Stimulated activated CD4-positive, alpha-beta T cell treated with anti-CD3 and anti-CD28 coated beads, TNF-alpha, amount 100 ng/mL, for 48 hours (primary cell): ENCODE measurements at regions not wholly inside any gene's neighbourhood (a gene's known extent, or its start where the extent isn't known, plus 50 kb on each side); places are given as distances from the start of the nearest gene placed in this dataset.
"Not testable (repeated sequence)": the region's sequence is repeated elsewhere in the genome, so short reads cannot be mapped to it uniquely, and the experiment has no call there.

Source experiments
- DNase-seq, 3 donors: peaks; one replicate each; pipeline ENCODE4 v3.0.0-alpha.2; 2020; ENCODE audit warnings: low read depth in 3 of 3

DNA sequence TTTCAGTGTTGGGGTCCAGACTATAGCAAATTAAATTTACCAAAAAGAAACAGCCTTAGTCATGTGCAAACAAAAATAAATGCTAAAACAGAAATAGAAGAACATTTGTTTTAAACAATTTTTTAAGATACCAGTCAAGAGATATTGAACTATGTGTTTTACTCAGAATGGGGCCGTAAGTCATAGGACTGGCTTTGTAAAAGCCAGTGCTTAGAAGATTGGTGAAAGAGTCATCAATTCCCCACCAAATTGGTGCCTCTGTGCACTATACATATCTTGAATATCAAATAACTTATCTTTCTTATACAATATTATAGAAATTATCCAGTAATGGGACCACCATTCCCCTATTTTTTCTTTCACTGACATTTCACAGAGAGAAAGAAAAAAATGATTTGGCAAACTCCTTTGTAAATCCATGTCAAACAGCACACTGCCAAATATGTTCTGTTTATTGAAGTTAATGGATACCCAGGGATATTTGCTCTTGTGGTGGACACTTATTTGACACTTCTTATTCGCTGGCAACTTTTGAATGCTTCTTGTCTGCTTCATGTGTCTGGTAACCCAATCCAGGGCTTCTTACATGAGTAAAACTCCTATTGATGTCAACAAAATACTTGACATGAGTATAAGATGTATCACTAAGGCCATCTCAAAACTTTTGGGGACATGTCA lies 145.7 kb upstream of the PKN2 start:
- DNase-seq: no peak

DNA sequence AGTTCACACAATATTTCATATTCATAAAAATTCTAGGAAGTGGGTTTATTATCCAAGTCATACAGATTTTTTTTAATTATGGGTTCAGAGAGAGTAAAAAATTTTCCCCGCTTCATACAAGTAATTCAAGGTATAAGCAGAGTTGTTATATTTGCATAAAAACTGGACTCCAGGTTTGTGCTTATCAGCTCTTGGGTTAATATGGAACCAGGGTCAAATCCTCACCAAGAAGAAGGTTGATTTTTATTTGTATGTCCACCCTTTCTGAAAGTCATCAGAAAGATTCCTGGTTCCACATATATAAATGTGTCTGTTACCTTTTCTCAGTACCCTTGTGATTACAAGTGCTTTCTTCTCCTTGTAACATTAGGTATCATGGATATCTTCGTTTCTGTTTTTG lies 143.8 kb upstream of the PKN2 start:
- DNase-seq: no peak

DNA sequence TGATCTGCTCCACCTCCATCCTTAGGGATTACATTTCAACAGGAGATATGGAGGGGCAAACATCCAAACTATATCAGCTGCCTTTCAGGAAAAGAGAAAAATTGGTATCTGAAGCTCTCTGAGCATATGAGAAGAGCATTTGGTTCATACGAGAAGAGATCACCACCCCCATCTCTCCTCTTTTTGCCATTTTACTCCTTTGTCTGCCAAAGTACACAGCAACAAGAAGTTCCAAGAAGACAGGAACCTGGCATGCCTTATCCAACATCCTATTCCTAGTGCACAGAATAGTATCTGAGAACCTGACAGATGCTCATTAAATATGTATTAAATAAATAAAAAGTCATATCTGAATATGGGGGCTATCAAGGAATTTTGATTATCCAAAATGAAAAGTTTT lies 142.5 kb upstream of the PKN2 start:
- DNase-seq: no peak

DNA sequence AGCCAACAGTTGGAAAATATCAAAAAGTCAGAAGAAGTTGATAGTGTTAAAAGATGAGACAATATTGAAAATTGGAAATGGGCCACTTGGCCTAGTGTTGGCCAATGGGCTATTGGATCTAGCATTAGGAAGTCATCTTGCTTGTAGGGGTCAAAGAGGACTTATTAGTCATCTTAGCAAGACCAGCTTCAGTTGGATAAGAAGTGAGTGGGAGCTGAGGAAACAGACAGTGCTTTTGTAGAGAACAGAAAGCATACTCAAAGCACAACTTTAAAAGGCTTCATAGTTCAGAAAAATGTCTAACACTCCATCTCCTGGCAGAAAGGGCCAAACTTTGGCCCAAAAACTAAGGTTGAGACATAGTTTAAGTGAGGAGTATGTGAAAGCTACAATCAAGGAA lies 139.9 kb upstream of the PKN2 start:
- DNase-seq: no peak

DNA sequence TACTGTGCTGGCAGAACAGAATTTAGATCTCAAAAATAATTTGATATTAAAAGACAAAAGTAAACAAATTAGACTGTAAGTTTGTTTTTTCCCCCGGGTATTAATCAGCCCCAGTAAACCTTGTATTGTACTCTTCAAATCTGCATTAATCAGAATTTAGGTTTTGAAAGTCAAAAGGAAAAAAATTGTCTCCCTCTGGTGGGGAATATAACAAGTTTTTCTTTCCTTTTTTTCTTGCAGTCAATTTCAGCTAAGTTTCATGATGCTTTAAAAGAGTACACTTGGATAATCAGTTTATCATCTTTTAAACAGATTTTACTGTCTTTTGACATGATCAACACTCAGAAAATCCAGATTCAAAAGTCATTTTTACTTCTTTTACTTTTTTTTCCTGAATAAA lies 134.5 kb upstream of the PKN2 start:
- no peak for DNase-seq

DNA sequence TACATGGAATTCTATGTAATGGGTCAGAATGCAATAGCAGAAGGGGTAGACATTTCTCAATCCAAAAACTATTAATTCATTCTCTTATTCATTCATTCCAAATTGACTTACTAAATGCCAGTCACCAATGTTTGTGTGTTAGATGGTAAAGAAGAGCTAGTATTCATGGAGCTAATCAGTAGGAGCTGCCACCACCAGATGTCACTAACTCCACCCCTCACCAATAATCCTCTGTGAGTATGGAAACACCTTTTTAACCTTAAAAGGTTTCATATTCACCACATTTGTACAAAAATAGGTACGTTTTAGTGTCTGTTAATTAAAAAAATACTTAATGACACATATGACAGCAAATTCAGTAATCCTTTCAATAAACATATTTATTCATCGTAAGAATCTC lies 131.8 kb upstream of the PKN2 start:
- DNase-seq: no peak

DNA sequence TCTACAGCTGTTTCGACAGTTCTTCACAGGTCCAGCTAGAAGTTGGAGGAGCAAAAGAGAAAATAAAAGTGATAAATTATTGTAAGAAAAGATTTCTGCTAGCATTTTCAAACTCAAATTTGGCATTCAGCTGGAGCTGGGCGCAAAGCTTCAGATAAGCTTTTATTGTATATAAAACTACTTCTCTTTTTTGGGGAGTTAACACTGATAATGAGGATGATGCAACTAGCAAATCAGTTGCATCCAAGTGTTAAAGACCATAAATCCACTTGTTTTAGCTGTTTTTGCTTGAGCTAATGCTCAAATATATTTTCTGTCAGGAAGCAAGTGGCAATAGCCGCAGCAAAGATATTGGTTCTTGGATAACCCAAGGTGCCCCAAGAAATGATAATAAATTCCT lies 127.1 kb upstream of the PKN2 start:
- no peak for DNase-seq

DNA sequence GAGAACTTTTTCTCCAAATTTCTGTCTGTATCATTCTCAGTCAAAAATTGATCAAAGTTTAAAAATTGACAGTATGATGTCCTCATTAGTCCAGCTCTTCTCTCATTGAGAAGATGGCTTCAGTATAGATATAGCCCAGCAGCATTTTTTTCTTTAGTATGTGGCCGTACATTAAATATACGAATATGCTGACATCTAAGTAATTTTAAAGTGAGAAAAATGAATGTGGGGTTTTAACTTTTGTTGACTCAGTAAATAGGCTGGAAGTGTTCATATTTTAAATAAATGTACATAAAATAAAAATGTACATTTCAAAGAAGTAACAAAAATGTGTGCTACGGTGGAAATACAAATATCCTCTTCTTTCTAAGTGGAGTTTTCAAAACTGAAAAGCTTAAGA lies 123.5 kb upstream of the PKN2 start:
- DNase-seq: no peak

DNA sequence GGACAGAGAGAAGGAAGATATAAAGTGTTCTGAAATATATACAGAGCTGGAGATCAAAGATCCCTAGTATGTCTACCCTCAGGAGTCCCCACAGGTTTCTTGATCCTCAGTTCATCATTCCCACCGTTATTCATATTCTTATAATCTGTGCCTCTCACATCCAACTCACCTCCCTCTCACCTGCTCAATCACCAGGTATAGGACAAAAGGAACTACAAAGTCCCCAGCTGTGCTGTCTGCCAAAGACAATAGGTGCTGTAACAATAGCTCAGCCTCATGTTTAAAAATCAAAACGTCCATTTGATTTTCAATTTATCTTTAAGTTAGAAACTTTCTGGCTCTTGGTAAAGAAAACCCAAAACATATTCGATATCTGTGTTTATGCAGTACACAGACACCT lies 121.1 kb upstream of the PKN2 start:
- DNase-seq: no peak

DNA sequence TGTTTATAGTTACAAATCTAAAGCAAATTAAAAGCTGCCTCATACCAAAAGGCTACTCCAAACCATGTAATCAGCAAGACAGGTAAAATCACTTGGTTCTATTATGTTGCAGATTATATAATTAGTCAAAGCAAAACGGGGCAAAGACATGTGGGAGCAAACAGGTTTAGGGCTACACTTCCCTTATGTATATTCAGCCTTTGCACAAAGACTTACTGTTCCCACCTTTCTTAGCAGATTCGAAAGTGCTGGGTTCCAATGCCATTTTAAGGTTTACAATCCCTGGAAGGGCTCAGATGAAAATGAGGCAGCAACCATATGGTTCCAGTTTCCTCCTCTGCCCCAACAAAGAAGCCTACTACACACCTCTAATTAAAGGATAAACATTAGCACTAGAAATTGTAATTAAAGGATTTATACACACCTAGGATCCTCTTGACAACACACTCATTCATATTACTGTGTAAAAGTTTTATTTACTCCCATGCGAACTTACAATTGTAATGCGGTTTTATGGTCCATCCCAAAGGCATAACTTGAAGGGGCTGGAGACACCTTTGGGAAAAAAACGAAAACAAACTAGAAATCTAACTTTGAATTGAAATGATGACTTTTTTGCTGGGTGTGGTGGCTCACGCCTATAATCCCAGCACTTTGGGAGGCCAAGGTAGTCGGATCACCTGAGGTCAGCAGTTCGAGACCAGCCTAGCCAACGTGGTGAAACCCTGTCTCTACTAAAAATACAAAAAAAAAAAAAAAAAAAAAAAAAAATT lies 117.3 kb upstream of the PKN2 start:
- DNase-seq: no peak

DNA sequence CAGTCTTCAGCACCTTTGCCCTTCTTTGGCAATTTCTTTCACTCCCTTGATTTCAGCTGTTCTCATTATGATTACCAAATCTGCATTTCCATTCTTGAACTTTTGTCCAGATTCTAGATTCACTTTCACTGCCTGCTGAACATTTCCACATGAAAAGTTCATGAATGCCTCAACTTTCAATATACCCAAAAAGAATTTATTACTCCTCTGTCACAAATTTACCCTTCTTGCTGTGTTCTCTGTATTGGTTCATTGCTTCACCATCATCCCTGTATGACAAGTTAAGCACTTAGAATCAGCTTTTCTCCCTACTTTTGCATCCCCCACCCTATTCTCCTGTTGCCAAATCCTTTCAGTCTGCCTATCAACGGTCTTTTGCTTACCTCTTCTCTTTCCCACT lies 112.6 kb upstream of the PKN2 start:
- DNase-seq: no peak

DNA sequence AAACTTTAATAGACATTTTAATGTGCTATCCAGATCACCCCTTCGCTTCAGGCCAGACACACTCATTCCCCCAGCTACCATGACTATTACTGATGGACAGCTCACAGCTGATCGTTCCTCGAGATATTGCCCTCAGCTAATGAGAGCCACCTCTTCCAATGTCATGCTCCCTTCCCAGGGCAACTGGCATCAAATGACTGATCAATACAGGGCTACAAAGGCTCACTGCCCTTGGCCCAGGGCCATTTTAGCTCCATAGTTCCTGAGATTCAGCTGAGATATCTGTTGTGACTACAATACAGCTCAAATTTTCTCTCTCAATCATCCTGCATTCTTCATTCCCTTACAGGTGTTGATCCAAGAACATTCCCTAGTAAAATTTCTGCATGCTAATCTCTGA lies 104.5 kb upstream of the PKN2 start:
- no peak for DNase-seq

DNA sequence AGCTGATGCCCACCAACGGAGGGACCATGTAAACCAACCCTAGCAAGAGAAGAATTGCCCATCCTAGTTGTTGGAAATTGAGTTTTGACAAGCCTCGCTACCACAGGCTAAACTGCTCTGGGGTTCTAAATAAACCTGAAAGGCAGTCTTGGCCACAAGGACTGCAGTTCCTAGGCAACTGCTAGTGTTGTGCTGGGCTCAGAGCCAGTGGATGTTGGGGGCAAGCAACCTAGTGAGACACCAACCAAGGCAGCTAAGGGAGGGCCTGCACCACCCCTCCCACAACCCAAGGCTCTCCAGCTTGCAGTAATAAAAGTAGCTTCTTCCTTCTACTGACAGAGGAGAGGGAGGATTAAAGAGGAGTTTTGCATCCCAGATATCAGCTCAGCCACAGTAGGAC lies 102.4 kb upstream of the PKN2 start:
- DNase-seq: no peak

DNA sequence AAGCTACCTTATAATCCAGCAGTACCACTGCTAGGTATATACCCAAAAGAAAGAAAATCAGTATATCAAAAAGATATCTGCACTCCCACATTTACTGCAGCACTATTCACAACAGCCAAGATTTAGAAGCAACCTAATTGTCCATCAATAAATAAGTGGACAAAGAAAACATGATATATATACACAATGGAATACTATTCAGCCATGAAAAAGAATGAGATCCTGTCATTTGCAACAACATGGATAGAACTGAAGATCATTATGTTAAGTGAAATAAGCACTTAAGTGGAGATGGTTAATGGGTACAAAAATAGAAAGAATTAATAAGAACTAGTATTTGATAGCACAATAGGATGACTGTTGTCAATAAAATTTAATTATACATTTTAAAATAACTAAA lies 90.7 kb upstream of the PKN2 start:
- DNase-seq: no peak

DNA sequence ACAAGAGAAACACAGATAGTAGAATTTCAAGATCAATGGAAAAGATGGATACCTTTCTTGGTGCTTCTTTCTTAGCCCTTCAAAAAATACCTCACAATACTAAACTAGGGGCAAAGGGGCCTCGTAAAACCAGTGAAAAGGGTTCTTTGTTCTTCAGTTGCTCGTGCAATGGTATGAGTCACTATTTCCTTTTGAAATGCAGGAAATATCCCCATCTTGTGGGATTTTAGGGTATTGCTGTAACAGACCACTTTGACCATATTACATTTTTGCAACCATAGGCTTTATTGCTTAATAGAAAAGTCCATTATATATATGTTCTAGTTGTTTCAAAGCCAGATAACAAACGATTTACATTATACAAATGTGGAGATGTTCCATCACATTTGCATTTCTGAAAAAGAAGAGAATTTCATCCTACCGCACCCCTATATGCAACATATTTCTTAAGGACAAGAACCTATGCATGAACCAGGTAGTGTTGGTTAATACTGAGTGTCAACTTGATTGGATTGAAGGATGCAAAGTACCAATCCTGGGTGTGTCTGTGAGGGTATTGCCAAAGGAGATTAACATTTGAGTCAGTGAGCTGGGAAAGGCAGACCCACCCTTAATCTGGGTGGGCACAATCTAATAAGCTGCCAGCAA lies 88.6 kb upstream of the PKN2 start:
- DNase-seq: no peak

DNA sequence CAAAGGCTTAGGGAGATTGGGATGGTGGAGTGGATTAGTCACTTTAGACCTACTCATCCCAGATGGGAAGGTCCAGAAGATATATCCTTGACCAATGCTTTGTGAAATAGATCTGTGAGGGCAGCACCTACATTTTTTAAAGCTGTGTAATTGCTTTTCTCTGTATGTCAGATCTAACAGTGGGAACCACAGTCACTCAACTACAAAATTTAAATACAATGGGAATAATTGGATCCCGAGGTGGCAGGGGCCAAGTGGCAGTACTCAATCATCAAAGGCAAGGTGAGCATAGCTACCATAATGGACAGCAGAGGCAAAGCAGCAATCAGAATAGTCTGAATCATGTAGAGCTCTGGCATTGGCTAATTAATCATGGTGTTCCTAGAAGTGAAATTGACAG lies 86.1 kb upstream of the PKN2 start:
- not testable (repeated sequence) for DNase-seq

DNA sequence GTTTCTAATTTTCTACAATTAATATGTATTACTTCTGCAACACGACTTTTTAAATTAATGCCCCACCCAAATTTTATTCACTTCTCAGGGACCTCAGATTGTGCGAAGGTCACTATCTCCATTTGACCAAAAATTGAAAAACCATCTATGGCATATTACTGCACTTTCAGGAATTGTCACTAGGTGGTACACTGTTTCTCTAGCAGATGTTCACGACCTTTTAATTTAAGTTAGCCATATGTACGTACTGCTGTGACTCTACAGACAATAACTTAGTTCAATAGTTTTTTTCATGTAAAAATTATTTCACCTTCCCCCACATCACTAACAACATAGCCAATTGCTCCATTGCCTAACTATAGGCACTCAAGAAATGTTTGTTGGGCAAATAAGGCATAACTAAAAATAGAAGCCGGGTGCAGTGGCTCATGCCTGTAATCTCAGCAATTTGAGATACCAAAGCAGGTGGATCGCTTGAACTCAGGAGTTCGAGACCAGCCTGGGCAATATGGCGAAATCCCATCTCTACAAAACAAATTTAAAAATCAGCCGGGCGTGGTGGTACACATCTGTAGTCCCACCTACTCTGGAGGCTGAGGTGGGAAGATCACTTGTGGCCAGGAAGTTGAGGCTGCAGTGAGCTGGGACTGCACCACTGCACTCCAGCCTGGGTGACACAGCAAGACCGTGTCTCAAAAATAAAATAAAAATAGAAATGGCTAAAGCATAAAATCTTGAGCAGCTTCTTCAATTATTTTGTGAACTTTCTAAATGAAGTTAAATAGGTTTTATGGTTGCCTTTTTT lies 75.7 kb upstream of the PKN2 start:
- no peak for DNase-seq

DNA sequence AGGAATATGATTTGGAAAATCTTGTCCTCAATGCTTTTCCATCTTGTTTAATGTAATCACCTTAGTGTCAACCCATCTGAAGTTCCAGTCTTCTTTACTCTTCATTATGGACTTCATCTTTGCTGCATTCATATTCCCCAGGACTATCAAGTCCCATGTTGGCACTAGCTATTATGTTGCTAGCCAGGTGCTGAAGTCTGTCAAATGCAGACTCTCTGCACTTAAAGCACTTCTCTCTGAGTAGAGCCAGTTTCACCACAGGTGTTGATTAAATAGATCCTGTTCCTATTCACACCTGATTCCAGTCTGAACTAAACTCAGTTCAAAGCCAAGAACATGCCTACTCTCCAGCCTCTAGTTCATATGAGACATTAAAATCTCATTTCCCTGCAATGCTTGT lies 75.0 kb upstream of the PKN2 start:
- no peak for DNase-seq

DNA sequence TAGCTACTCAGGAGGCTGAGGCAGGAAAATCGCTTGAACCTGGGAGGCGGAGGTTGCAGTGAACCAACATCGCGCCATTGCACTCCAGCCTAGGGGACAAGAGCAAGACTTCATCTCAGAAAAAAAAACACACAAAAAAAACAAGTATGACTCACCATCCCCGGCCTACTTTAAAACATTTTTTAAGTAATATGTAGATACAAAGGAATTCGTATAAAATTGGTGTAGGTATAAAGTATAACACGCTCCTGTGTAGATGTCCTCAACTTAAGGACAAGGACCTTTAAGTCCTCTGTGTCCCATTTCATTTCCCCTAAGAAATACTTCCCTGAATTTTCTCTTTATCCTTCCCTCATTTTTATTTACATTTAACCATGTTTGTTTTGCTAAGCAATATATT lies 73.4 kb upstream of the PKN2 start:
- DNase-seq: no peak

DNA sequence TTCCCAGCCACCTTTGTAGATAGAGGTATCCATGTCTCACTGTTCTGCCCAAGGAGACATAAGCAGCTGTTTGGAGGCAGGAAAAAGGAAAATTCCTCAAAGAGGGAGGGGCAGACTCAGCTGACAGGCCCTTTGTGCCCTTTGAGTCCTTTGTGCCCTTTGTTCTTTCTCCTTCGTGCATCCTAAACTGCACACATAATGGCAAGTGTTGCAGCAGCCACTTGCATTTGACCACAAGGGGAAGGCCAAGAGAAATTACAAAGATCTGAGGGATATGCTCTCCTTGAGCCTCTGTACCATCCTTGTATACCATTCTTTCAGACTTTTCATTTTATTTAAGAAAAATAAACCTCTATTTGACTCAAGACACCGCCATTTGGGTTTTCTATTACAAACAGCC lies 71.8 kb upstream of the PKN2 start:
- no peak for DNase-seq

DNA sequence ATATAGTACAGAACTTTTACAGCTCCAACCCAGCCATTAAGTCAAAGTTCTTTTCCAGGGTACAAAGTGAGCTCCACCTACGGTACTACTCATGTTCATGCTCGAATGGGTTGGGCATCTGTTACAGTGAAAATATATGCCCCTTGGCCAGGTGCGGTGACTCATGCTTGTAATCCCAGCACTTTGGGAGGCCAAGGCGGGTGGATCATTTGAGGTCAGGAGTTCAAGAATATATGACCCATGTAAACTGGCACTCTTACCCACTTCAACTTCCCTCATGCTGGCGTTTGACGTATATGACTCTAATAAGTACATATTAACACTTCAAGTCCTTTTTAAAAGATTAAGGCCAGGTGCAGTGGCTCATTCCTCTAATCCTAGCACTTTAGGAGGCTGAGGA lies 71.3 kb upstream of the PKN2 start:
- no peak for DNase-seq

DNA sequence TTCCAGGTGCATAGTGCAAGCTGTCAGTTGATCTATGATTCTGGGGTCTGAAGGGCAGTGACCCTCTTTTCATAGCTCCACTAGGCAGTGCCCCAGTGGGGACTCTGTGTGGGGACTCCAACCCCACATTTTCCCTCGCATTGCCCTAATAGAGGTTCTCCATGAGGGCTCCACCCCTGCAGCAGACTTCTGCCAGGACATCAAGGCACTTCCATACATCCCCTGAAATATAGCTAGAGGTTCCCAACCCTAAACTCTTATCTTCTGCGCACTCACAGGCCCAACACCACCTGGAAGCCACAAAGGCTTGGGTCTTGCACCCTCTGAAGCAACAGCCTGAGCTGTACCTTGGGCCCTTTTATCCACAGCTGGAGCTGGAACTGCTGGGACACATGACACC lies 65.7 kb upstream of the PKN2 start:
- no peak for DNase-seq
